ENCODE measurements at regions not wholly inside any gene's neighbourhood (a gene's known extent, or its start where the extent isn't known, plus 50 kb on each side); places are given as distances from the start of the nearest gene placed in this dataset.

GRCh38 chr1:164380893-164381292, 178.1 kb upstream of the PBX1 start:
- no peak for TF ChIP-seq CTCF (conservative IDR thresholded peaks at IDR 0.05; ENCODE audit: low read depth, low read length)
- no peak for TF ChIP-seq EZH2 (IDR thresholded peaks at IDR 0.05; ENCODE audit: borderline replicate concordance, low read depth, low read length, poor library complexity, severe bottlenecking)
